Mammary epithelial cell (primary cell): ENCODE measurements at regions not wholly inside any gene's neighbourhood (a gene's known extent, or its start where the extent isn't known, plus 50 kb on each side); places are given as distances from the start of the nearest gene placed in this dataset.

ENCODE experiments used
- CTCF ChIP-seq, 2 donors: IDR thresholded peaks in 1 of 2; conservative IDR thresholded peaks in 1 of 2; 2 replicates each; pipeline ENCODE4 v1.5.1; 2011 to 2012; ENCODE audit warnings: inconsistent platforms in 2 of 2, low read length in 2 of 2, mild to moderate bottlenecking in 2 of 2, control low read depth in 1 of 2, low read depth in 1 of 2; ENCODE audit not compliant: insufficient read depth in 1 of 2; ENCODE audit errors: extremely low read depth in 1 of 2
- EZH2 ChIP-seq: IDR thresholded peaks from 2 replicates; pipeline ENCODE4 v1.6.1; 2012; ENCODE audit warnings: low read length, inconsistent platforms, borderline replicate concordance

GRCh38 chr20:6180531-6180930, 57.7 kb upstream of the FERMT1 start:
- TF ChIP-seq EZH2 (no peak), CTCF (conservative IDR thresholded peaks at IDR 0.05 in 1 of 2, IDR thresholded peaks at IDR 0.05 in 1 of 2; ENCODE audit: extremely low read depth in 1 of 2, insufficient read depth in 1 of 2, low read depth in 1 of 2, low read length in 2 of 2) (no peak)
